DND-41 (cell line): ENCODE measurements at regions not wholly inside any gene's neighbourhood (a gene's known extent, or its start where the extent isn't known, plus 50 kb on each side); places are given as distances from the start of the nearest gene placed in this dataset.

Experiments
- CTCF ChIP-seq: IDR thresholded peaks from 2 replicates; pipeline ENCODE4 v1.5.1; 2012; ENCODE audit warnings: borderline replicate concordance, low read length, moderate library complexity, mild to moderate bottlenecking; ENCODE audit not compliant: poor library complexity, severe bottlenecking; ENCODE audit errors: extremely low read depth
- EZH2 ChIP-seq: IDR thresholded peaks from 3 replicates; pipeline ENCODE4 v1.6.1; 2012; ENCODE audit warnings: borderline replicate concordance, low read depth, mild to moderate bottlenecking, moderate library complexity, low read length, inconsistent platforms; ENCODE audit not compliant: severe bottlenecking

GRCh38 chr1:234938924-234939323, 189.7 kb downstream of the TOMM20 start:
- TF ChIP-seq CTCF (no peak), EZH2 (no peak)
